DOHH2 (cell line): ENCODE measurements at regions not wholly inside any gene's neighbourhood (a gene's known extent, or its start where the extent isn't known, plus 50 kb on each side); places are given as distances from the start of the nearest gene placed in this dataset.

ENCODE experiments used
- H3F3A ChIP-seq: fragments of 200-600 bp; sonication (generic), shearing (Covaris generic); 2 replicates; pipeline ENCODE4 v1.6.0; 2016; ENCODE audit warnings: antibody characterized with exemption, mild to moderate bottlenecking; ENCODE audit not compliant: control insufficient read depth, insufficient read depth
- H3K27ac ChIP-seq: fragments of 200-600 bp; sonication (generic); 2 replicates; pipeline ENCODE4 v1.5.1; 2014; ENCODE audit warnings: low read depth, mild to moderate bottlenecking, low read length, moderate library complexity
- H3K27me3 ChIP-seq: fragments of 200-600 bp; sonication (generic); 2 replicates; pipeline ENCODE4 v1.6.1; 2014; ENCODE audit warnings: mild to moderate bottlenecking, low read length, mixed read lengths; ENCODE audit not compliant: control insufficient read depth
- H3K36me3 ChIP-seq: fragments of 200-600 bp; sonication (generic); 2 replicates; pipeline ENCODE4 v1.6.1; 2014; ENCODE audit warnings: mild to moderate bottlenecking, low read length, moderate library complexity, mixed read lengths; ENCODE audit not compliant: control insufficient read depth
- H3K4me1 ChIP-seq: fragments of 200-600 bp; sonication (generic); 2 replicates; pipeline ENCODE4 v1.6.1; 2014; ENCODE audit warnings: mild to moderate bottlenecking, low read length, mixed read lengths; ENCODE audit not compliant: control insufficient read depth
- H3K4me2 ChIP-seq: fragments of 200-600 bp; sonication (generic); 2 replicates; pipeline ENCODE4 v1.6.0; 2014; ENCODE audit warnings: mild to moderate bottlenecking, low read length, moderate library complexity
- H3K4me3 ChIP-seq: fragments of 200-600 bp; sonication (generic); 2 replicates; pipeline ENCODE4 v1.5.1; 2014; ENCODE audit warnings: mild to moderate bottlenecking, low read length, mixed read lengths
- H3K79me2 ChIP-seq: fragments of 200-600 bp; sonication (generic); 2 replicates; pipeline ENCODE4 v1.6.1; 2014; ENCODE audit warnings: mild to moderate bottlenecking, low read length, mixed read lengths; ENCODE audit not compliant: control insufficient read depth
- H3K9me2 ChIP-seq: fragments of 200-600 bp; sonication (generic); replicated peaks from 2 replicates; pipeline ENCODE4 v1.6.1; 2014; ENCODE audit warnings: mild to moderate bottlenecking, low read length, mixed read lengths; ENCODE audit not compliant: control insufficient read depth
- H3K9me3 ChIP-seq: fragments of 200-600 bp; sonication (generic); 2 replicates; pipeline ENCODE4 v1.6.1; 2014; ENCODE audit warnings: antibody characterized with exemption, low read length, mixed read lengths; ENCODE audit not compliant: control insufficient read depth, insufficient read depth
- H4K20me1 ChIP-seq: fragments of 200-600 bp; sonication (generic); 2 replicates; pipeline ENCODE4 v1.6.0; 2014; ENCODE audit warnings: low read depth, mild to moderate bottlenecking, antibody characterized with exemption, low read length, moderate library complexity; ENCODE audit not compliant: control insufficient read depth, insufficient read depth
- CTCF ChIP-seq: fragments of 200-600 bp; sonication (generic); IDR thresholded peaks from one replicate; pipeline ENCODE4 v1.5.1; 2014; ENCODE audit warnings: antibody characterized with exemption, mild to moderate bottlenecking, low read depth, low read length; ENCODE audit not compliant: poor library complexity, severe bottlenecking
- EZH2phosphoT487 ChIP-seq: fragments of 200-600 bp; sonication (generic); IDR thresholded peaks from 2 replicates; pipeline ENCODE4 v1.6.1; 2017; ENCODE audit warnings: borderline replicate concordance, mild to moderate bottlenecking, antibody characterized with exemption, low read length, moderate library complexity, mixed read lengths

- no peaks in the 10 kb centered on the region for H3K4me1 ChIP-seq
Measured at GRCh38 chr4:71181332-71181731, 157.5 kb upstream of the SLC4A4 start.

GRCh38 chr4:71184195-71184781 lies 154.5 kb upstream of the SLC4A4 start:
- H3K4me3 ChIP-seq: no peak overlapping the region
- H3K36me3 ChIP-seq: no peaks in the 10 kb centered on the region
- no peak overlapping the region for H3K4me2 ChIP-seq
- no peaks in the 10 kb centered on the region for H4K20me1 ChIP-seq
- TF ChIP-seq CTCF (peak; percentile 80), EZH2phosphoT487 (no peak)
- H3K27me3 ChIP-seq: peaks cover 47% of the 10 kb centered on the region
- H3K27ac ChIP-seq: no peak overlapping the region
- no peaks in the 10 kb centered on the region for H3K9me2 ChIP-seq
- H3K9me3 ChIP-seq: no peaks in the 10 kb centered on the region
- no peaks in the 10 kb centered on the region for H3K79me2 ChIP-seq
- no peaks in the 10 kb centered on the region for H3K4me1 ChIP-seq
- no peaks in the 10 kb centered on the region for H3F3A ChIP-seq

More at GRCh38 chr4:71181332-71181731, 157.5 kb upstream of the SLC4A4 start:
- H3K36me3 ChIP-seq: no peaks in the 10 kb centered on the region
- no peaks in the 10 kb centered on the region for H3K9me3 ChIP-seq
- H3K79me2 ChIP-seq: no peaks in the 10 kb centered on the region
- TF ChIP-seq EZH2phosphoT487 (no peak), CTCF (no peak)
- no peak overlapping the region for H3K27ac ChIP-seq
- H3K4me3 ChIP-seq: no peak overlapping the region
- no peaks in the 10 kb centered on the region for H4K20me1 ChIP-seq
- H3K27me3 ChIP-seq: peaks cover 21% of the 10 kb centered on the region
- H3K4me2 ChIP-seq: no peak overlapping the region
- H3K9me2 ChIP-seq: no peaks in the 10 kb centered on the region
- H3F3A ChIP-seq: no peaks in the 10 kb centered on the region

- Histone ChIP-seq H3K27me3 (peaks cover 50% of the 10 kb centered on the region), H3K36me3 (no peaks in the 10 kb centered on the region), H4K20me1 (no peaks in the 10 kb centered on the region), H3K4me2 (no peak overlapping the region), H3K4me3 (no peak overlapping the region), H3F3A (no peaks in the 10 kb centered on the region), H3K9me3 (no peaks in the 10 kb centered on the region), H3K4me1 (no peaks in the 10 kb centered on the region), H3K9me2 (no peaks in the 10 kb centered on the region), H3K79me2 (no peaks in the 10 kb centered on the region), H3K27ac (no peak overlapping the region)
- no peak for TF ChIP-seq EZH2phosphoT487
Measured at GRCh38 chr4:71185037-71185436, 153.8 kb upstream of the SLC4A4 start.

- Histone ChIP-seq H3K4me1 (no peaks in the 10 kb centered on the region), H3K4me3 (no peak overlapping the region), H3K36me3 (no peaks in the 10 kb centered on the region), H3K9me3 (no peaks in the 10 kb centered on the region), H3K79me2 (no peaks in the 10 kb centered on the region), H3F3A (no peaks in the 10 kb centered on the region), H3K27me3 (peaks cover 57% of the 10 kb centered on the region), H4K20me1 (no peaks in the 10 kb centered on the region), H3K27ac (no peak overlapping the region), H3K9me2 (no peaks in the 10 kb centered on the region), H3K4me2 (no peak overlapping the region)
- no peak for TF ChIP-seq CTCF
- no peak for TF ChIP-seq EZH2phosphoT487
Measured at GRCh38 chr4:71186257-71186565, 152.6 kb upstream of the SLC4A4 start.
